Fibroblast of peridontal ligament (primary cell): ENCODE measurements at regions not wholly inside any gene's neighbourhood (a gene's known extent, or its start where the extent isn't known, plus 50 kb on each side); places are given as distances from the start of the nearest gene placed in this dataset.
"Not testable (repeated sequence)": the region's sequence is repeated elsewhere in the genome, so short reads cannot be mapped to it uniquely, and the experiment has no call there.

Experiments used
- DNase-seq: peaks from one replicate; pipeline ENCODE4 v3.0.0-alpha.2; 2010; ENCODE audit errors: extremely low read depth

DNA sequence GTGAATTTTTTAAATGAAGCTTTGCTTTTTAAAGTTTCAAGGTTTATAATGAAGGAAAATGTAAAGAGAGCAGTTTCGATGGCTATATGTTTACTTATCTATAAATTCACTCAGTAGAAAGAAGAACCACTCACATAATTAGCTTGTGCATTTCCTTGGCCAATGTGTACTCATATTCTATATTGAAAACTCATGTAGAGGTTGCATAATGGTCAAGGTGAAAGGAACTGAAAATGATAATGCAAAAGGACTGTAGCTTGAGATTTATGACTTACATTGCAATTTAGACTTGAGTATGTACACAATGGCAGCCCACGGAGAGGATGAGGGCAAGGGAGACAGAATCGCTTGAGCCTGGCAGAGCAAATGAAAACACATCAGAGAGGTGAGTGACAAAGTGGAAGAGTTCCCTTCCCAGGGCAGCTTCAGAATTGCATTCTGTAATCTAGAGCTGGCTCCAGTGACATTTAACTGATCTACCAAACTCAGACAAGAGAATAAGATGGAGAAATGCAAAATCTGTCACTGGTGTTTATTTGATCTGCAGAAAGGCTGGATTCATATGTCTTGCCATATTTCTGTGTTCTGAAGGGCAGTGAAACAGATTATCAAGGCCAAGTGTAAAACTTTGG, 191.8 kb downstream of the TMEM200A start:
- DNase-seq = peak; percentile 35

GRCh38 chr6:130558131-130558530, 192.3 kb downstream of the TMEM200A start:
- no peak for DNase-seq

- DNase-seq = peak; percentile 45
Observed at GRCh38 chr6:130559166-130559565, 193.3 kb downstream of the TMEM200A start.

DNA sequence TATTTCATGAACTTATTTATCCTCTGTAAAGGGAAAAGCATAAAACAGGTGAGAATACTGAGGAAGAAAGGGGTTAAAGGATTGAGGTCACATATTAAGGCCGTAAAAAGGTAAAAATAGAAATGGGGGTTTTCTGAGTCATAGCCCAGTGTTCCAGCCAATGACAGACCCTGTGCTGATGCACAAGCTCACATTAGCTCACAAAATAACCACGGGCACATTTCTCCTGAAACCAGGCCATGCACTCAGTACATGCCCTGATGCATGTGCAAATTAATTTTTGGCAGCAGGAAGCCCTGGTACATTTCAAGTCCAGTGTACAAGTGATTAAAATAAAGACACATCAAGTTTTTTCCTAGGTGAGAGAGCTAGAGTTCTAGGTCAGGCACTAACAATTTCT, 194.4 kb downstream of the TMEM200A start:
- no peak for DNase-seq

DNA sequence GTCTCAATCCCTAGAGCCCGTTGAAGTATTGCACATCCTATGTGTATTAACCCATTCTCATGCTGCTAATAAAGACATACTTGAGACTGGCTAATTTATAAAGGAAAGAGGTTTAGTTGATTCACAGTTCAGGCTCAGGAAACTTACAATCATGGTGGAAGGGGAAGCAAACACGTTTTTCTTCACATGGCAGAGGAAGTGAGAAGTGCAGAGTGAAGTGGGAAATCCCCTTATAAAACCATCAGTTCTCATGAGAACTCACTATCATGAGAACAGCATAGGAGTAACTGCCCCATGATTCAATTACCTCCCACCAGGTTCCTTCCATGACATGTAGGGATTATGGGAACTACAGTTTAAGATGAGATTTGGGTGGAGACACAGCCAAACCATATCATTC, 195.3 kb downstream of the TMEM200A start:
- not testable (repeated sequence) for DNase-seq

- DNase-seq = no peak
Observed at GRCh38 chr6:130565696-130566095, 199.9 kb downstream of the TMEM200A start.

DNA sequence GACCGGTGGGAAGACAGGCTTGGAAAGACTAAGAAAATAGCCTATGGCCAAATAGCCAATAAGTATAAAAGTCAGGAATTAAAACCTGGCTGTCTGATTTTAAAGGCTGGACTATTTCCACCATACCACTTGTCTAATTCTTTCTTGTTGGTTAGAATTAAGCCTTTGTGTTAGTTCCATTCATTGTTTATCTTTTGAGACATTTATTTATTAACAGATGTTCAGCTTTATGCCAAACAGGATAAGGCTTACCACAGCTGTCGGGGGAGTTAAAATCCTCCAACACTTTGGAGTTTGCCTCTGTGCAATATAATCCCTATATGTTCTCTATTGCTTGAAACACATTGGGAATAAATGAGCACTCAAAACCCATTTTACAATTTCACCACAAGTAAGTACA, 208.3 kb downstream of the TMEM200A start:
- no peak for DNase-seq

GRCh38 chr6:130575557-130575956, 209.7 kb downstream of the TMEM200A start:
- DNase-seq = no peak

DNA sequence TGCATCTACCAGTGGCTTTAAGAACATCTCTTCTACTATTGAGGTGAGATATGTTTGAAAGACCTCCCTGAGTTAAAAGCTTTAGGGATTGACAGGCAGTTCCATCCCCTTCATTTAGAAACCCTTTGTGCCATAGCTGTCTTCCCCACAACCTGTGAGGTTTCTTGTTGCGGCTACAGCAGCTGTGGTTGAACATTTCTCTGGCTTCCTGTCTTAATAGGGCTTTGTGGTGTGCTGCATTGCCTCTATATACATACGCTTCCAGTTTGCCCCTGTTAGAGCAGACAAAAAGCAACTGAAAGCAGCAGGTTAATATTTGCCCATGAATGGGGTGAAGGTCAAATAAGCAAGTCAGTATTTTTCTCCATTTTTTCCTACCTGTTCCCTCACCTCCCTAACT, 210.2 kb downstream of the TMEM200A start:
- DNase-seq = no peak

GRCh38 chr6:130577178-130577919, 211.5 kb downstream of the TMEM200A start:
- no peak for DNase-seq

- no peak for DNase-seq
Observed at GRCh38 chr6:130578713-130579112, 212.9 kb downstream of the TMEM200A start.

- no peak for DNase-seq
Observed at GRCh38 chr6:130583268-130583667, 217.5 kb downstream of the TMEM200A start.

GRCh38 chr6:130585587-130585986, 219.8 kb downstream of the TMEM200A start:
- DNase-seq = peak; percentile 65

GRCh38 chr6:130587778-130588520, 222.1 kb downstream of the TMEM200A start:
- DNase-seq = peak; percentile 75

- no peak for DNase-seq
Observed at GRCh38 chr6:130593200-130593599, 227.4 kb downstream of the TMEM200A start.

- no peak for DNase-seq
Observed at GRCh38 chr6:130593948-130594347, 228.1 kb downstream of the TMEM200A start.

DNA sequence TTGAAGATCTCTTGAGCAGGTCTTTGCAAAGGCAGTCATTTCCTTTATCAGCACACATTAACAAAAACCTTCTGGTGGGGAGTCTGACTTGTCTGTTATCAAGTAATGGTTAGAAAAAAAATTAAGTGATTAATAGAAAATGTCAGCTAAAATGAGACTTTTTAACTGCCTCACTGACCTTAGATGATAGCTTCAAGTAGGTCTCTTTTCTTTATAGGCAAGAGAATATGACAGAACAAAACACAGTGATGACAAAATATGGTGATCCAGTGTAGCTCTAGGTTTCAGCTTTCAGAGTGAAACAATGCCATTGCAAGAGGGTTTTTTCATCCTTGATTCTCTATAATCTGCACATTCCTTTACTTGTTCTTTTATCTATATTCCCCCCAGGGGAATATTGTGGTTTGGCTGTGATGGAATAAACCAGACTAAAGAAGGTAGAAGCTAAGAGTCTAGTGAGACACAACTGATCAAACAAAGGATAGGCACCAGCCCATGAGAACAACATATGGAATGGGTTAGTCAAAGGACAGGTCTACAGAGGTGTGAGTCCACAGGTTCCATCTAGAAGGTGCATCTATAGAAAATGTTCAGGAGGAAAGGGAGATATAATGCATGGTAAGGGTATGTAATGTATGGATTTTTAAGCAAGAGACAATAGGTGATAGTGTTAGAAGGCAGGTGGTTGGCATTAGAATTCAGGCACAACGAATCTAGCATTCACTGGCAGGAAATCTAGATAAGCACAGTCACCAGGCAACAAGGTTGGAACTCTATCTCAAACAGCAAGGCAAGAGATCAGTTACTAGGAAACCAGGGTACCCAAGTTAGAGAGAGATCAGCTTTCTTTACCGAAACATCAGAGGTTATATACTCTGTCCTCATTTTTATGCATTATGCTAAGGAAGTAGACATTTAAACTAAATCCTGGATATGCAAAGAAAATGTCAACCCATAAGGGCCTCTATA, 228.9 kb upstream of the SMLR1 start:
- DNase-seq = peak; percentile 11

GRCh38 chr6:130600880-130601341, 226.3 kb upstream of the SMLR1 start:
- peak; percentile 71 for DNase-seq

- peak; percentile 90 for DNase-seq
Observed at GRCh38 chr6:130602151-130602770, 224.9 kb upstream of the SMLR1 start.

GRCh38 chr6:130603391-130603790, 223.8 kb upstream of the SMLR1 start:
- DNase-seq = no peak

GRCh38 chr6:130604841-130605399, 222.3 kb upstream of the SMLR1 start:
- no peak for DNase-seq
